ENCODE measurements at regions not wholly inside any gene's neighbourhood (a gene's known extent, or its start where the extent isn't known, plus 50 kb on each side); places are given as distances from the start of the nearest gene placed in this dataset.
A peak's percentile ranks its signal among the peaks of the same experiment; 100 is the strongest.

- no peaks in the 10 kb centered on the region; the same call in 1 of the 2 replicates for H3K27me3 ChIP-seq (ENCODE audit: control insufficient read depth, insufficient read depth, low read length)
- no peak overlapping the region for H3K4me3 ChIP-seq (ENCODE audit: insufficient read depth, low read depth, low read length)
- DNase-seq: no peak
- no peaks in the 10 kb centered on the region for H3K36me3 ChIP-seq (replicated peaks; ENCODE audit: control insufficient read depth, insufficient read depth, low read length)
Observed at GRCh38 chr7:33711231-33712019, 193.9 kb upstream of the BMPER start.

GRCh38 chr7:33712020-33712414 lies 193.3 kb upstream of the BMPER start:
- Histone ChIP-seq H3K27me3 (ENCODE audit: control insufficient read depth, insufficient read depth, low read length) (no peaks in the 10 kb centered on the region; the same call in 1 of the 2 replicates), H3K36me3 (replicated peaks; ENCODE audit: control insufficient read depth, insufficient read depth, low read length) (no peaks in the 10 kb centered on the region), H3K4me3 (ENCODE audit: insufficient read depth, low read depth, low read length) (no peak overlapping the region)
- no peak for DNase-seq

DNA sequence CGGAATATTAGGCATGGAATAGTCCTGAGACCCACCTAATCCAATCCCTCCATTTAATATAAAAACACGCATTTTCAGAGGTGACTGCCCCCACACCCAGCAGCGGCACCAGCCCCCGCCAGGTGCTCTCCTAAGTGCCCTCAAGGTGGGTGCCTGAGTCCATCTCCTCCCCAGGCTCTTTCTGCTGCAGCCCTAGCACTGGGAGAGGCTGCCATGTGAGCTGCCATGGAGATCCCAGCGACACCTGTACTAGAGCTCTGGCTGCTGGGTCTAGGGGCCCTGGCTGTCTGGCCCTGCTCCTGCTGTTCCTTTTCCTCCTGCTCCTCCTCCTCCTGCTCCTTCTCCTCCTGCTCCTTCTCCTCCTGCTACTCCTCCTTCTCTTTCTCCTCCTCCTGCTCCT lies 191.1 kb upstream of the BMPER start:
- no peak for DNase-seq
- no peak overlapping the region for H3K4me3 ChIP-seq (ENCODE audit: insufficient read depth, low read depth, low read length)
- no peaks in the 10 kb centered on the region for H3K36me3 ChIP-seq (replicated peaks; ENCODE audit: control insufficient read depth, insufficient read depth, low read length)
- H3K27me3 ChIP-seq (ENCODE audit: control insufficient read depth, insufficient read depth, low read length): no peaks in the 10 kb centered on the region; the same call in 1 of the 2 replicates

- DNase-seq: peak; percentile 43
- no peaks in the 10 kb centered on the region for H3K36me3 ChIP-seq (replicated peaks; ENCODE audit: control insufficient read depth, insufficient read depth, low read length)
- H3K27me3 ChIP-seq (ENCODE audit: control insufficient read depth, insufficient read depth, low read length): no peaks in the 10 kb centered on the region; the same call in 1 of the 2 replicates
- no peak overlapping the region for H3K4me3 ChIP-seq (ENCODE audit: insufficient read depth, low read depth, low read length)
Observed at GRCh38 chr7:33716581-33717477, 188.5 kb upstream of the BMPER start.

DNA sequence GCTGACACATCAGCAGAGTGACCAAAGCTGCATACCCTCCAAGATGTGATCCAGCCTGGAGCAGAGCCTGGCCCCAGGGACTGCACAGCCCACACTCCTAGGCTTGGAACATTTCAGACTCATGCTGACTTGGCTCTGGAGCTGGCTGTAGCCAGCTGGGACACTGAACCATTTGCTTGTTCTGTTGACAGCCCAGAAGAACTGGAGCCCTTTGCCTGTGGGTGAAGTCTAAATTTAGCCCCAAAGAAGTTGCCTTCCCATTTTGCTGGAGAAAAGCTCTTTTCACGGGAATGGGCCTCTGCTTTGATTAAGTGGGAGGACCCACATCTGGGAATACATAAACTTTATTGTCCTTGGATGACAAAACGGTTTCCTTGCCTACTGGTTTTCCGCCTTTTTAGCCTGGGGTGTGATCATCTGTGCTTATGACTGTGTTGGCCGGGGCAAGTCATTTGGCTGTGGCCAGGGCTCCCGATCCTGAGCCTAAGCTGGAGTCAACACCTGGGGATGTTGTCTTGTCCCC lies 186.2 kb upstream of the BMPER start:
- no peaks in the 10 kb centered on the region; the same call in 1 of the 2 replicates for H3K27me3 ChIP-seq (ENCODE audit: control insufficient read depth, insufficient read depth, low read length)
- H3K4me3 ChIP-seq (ENCODE audit: insufficient read depth, low read depth, low read length): no peak overlapping the region
- H3K36me3 ChIP-seq (replicated peaks; ENCODE audit: control insufficient read depth, insufficient read depth, low read length): no peaks in the 10 kb centered on the region
- no peak for DNase-seq

GRCh38 chr7:33720139-33720538 lies 185.2 kb upstream of the BMPER start:
- Histone ChIP-seq H3K27me3 (ENCODE audit: control insufficient read depth, insufficient read depth, low read length) (no peaks in the 10 kb centered on the region; the same call in 1 of the 2 replicates), H3K36me3 (replicated peaks; ENCODE audit: control insufficient read depth, insufficient read depth, low read length) (no peaks in the 10 kb centered on the region), H3K4me3 (ENCODE audit: insufficient read depth, low read depth, low read length) (no peak overlapping the region)
- DNase-seq: no peak

DNA sequence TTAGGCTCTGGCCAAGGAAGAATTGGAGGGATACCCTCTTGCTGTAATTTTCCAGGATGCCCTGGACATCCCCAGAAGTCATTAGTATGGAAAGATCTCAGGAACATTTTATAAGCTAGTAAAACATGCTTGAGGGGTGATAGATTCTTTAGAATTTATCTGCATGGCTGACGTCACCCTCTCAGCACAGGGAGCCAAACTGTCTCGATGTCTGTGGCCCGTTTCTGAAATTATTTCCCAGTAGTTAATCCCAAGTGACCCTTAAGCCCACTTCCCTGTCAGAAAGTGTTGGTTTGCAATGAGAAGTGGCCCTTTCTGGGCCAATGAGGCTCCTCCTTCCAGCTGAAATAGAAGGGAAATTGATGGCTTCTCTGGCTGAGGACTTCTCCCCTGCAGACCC lies 184.5 kb upstream of the BMPER start:
- no peaks in the 10 kb centered on the region for H3K27me3 ChIP-seq (ENCODE audit: control insufficient read depth, insufficient read depth, low read length)
- no peak for DNase-seq
- H3K36me3 ChIP-seq (replicated peaks; ENCODE audit: control insufficient read depth, insufficient read depth, low read length): no peaks in the 10 kb centered on the region
- H3K4me3 ChIP-seq (ENCODE audit: insufficient read depth, low read depth, low read length): no peak overlapping the region

DNA sequence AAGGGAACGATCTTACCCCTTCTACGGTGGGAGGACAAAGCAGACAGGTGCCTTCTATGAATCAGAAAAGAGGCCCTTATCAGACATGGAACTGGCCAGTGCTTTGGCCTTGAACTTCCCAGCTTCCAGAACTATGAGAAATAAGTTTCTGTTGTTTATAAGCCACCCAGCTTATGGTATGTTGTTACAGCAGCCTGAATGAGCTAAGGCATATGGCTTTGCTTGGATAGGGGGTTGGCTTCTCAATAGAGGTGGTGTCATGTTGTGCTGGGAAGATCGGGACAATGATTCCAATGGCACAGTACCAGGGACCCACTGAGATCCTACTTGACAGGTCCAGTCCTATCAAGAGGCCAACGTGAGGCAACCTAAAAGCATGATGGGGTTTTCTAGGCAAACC lies 183.4 kb upstream of the BMPER start:
- H3K4me3 ChIP-seq (ENCODE audit: insufficient read depth, low read depth, low read length): no peak overlapping the region
- no peaks in the 10 kb centered on the region for H3K27me3 ChIP-seq (ENCODE audit: control insufficient read depth, insufficient read depth, low read length)
- DNase-seq: no peak
- no peaks in the 10 kb centered on the region for H3K36me3 ChIP-seq (replicated peaks; ENCODE audit: control insufficient read depth, insufficient read depth, low read length)

DNA sequence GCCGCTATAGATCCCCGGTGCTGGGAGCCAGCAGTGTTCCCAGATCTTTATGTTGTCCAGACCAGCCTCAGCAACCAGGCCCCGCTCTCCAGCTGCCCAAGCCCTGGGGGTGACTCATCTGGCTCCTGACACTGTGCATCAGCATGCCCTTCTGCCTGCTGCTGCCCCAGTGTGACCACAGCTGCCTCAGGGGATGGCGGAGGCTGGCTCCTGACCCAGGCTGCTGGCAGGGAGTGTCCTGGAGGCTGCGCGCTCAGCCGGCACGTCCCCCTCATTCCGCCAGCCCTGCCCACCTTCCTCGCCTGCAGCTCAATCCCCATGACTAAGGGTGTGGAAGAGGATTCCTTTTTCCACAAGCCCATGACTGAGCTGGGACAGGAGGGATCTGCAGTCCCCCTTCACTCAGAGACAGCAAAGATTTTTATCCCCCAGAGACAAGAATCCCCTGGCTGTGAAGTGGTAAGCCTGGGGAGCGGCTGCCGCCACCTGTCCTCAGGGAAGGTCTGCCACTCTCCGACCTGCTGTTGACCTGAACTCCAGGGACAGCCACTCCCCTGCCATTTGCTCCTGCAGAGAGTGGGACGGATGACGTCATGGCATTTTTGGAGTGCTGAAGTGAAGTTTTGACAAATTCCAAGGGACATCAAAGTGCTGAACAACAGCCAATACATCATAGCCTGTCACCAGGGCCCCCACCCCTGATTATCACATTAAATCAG lies 182.8 kb upstream of the BMPER start:
- no peaks in the 10 kb centered on the region for H3K27me3 ChIP-seq (ENCODE audit: control insufficient read depth, insufficient read depth, low read length)
- no peak for DNase-seq
- H3K4me3 ChIP-seq (ENCODE audit: insufficient read depth, low read depth, low read length): no peak overlapping the region
- H3K36me3 ChIP-seq (replicated peaks; ENCODE audit: control insufficient read depth, insufficient read depth, low read length): no peaks in the 10 kb centered on the region

DNA sequence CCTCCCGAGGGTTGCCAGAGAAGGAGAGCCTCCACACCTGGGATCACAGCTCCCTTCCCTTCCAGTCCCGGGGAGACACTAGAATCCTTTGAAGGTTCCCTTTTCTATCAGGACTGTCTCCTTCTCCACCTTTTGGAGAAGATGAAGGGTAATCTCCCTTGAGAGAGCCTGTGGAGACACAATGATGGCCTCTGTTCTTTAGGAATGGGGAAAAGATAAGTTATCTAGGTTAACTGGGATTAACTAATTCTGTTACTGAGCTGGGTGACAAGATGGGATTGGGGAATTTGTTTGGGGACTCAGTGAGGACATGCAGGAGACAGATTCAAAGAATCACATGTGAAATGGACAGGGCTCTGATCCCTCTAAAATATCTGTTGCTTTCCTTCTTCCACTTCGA lies 181.1 kb upstream of the BMPER start:
- H3K36me3 ChIP-seq (replicated peaks; ENCODE audit: control insufficient read depth, insufficient read depth, low read length): no peaks in the 10 kb centered on the region
- no peak for DNase-seq
- no peak overlapping the region for H3K4me3 ChIP-seq (ENCODE audit: insufficient read depth, low read depth, low read length)
- no peaks in the 10 kb centered on the region for H3K27me3 ChIP-seq (ENCODE audit: control insufficient read depth, insufficient read depth, low read length)

- Histone ChIP-seq H3K27me3 (ENCODE audit: control insufficient read depth, insufficient read depth, low read length) (no peaks in the 10 kb centered on the region), H3K4me3 (ENCODE audit: insufficient read depth, low read depth, low read length) (no peak overlapping the region), H3K36me3 (replicated peaks; ENCODE audit: control insufficient read depth, insufficient read depth, low read length) (no peaks in the 10 kb centered on the region)
- no peak for DNase-seq
Observed at GRCh38 chr7:33725111-33726025, 180.0 kb upstream of the BMPER start.

DNA sequence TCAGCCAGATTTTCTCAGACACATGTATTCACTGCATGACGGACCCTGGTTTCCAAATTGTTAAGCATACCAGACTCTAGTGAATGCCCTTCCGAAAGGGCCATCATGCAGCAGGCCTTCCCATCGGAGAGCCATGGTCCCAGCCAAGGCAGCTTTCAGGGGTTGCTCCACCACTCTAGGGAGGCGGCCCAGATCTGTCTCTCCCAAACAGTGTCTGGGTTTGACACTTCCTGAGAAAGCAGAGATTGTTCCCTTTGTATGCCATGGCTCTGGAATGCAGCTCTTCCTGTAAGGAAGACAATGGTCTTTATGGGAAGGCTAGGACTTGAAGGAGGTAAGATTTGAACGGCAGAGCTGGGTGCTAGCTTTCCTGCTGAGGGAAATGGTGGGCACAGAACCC lies 178.8 kb upstream of the BMPER start:
- no peaks in the 10 kb centered on the region for H3K27me3 ChIP-seq (ENCODE audit: control insufficient read depth, insufficient read depth, low read length)
- DNase-seq: peak; percentile 55
- H3K4me3 ChIP-seq (ENCODE audit: insufficient read depth, low read depth, low read length): no peak overlapping the region
- H3K36me3 ChIP-seq (replicated peaks; ENCODE audit: control insufficient read depth, insufficient read depth, low read length): no peaks in the 10 kb centered on the region

- DNase-seq: peak; percentile 43
- Histone ChIP-seq H3K27me3 (ENCODE audit: control insufficient read depth, insufficient read depth, low read length) (no peaks in the 10 kb centered on the region), H3K4me3 (ENCODE audit: insufficient read depth, low read depth, low read length) (no peak overlapping the region), H3K36me3 (replicated peaks; ENCODE audit: control insufficient read depth, insufficient read depth, low read length) (no peaks in the 10 kb centered on the region)
Observed at GRCh38 chr7:33727315-33727714, 178.0 kb upstream of the BMPER start.

Data from H7 (cell line).